ENCODE measurements at regions not wholly inside any gene's neighbourhood (a gene's known extent, or its start where the extent isn't known, plus 50 kb on each side); places are given as distances from the start of the nearest gene placed in this dataset.

DNA sequence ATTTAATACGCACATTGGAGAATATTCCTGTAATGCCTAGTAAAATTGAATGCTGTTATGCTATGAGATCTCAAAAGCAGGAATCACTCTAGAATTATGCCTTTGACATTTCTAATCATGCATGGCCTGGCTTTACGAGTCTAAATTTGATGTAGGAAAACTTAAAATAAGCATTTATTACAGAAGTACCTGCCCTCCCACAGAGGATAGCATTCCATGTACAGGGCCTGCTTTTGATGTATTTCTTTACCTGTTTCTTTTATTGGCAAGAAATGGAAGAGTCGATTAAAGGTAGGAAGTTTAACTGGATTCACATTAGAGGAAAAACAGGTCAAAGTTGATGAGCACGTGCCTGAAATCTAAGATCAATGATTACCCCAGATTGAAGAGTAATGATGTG, 219.5 kb downstream of the PCDH7 start:
- no peak for DNase-seq (ENCODE audit: low spot score)

DNA sequence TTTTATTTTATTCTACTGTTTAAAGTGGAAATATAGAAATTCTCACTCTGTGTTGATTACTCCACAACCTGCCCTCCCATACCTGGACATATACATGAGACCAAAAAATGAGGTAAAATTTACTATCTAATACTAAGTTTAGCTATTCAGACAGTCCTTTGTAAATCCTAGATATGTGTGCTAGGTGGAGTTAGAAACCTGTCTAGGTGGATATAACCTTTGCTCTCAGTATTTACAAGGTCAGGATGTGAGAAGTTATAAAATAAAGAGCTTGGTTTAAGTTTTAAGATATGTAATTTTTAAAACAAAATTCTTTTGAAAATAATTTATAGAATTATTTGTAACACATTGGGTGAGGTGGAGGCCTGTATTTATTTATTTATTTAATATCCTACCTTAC, 221.5 kb downstream of the PCDH7 start:
- no peak for DNase-seq (ENCODE audit: low spot score)

DNA sequence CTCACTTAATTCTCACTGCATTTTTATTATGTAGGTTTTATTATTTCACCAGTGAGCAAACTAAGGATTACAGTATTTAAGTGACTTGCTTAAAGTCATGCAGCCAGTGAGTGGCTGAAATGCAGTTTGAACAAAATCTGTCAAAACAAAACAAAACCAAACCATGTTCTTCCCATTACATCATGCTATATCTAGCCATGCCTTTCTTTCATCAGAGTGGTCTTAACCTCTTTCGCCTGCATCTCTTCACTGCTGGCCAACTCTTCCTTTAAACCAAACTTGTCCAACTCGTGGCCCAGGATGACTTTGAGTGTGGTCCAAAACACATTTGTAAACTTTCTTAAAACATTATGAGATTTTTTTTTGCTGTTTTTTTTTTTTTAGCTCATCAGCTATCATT, 223.2 kb downstream of the PCDH7 start:
- DNase-seq (ENCODE audit: low spot score) = no peak

DNA sequence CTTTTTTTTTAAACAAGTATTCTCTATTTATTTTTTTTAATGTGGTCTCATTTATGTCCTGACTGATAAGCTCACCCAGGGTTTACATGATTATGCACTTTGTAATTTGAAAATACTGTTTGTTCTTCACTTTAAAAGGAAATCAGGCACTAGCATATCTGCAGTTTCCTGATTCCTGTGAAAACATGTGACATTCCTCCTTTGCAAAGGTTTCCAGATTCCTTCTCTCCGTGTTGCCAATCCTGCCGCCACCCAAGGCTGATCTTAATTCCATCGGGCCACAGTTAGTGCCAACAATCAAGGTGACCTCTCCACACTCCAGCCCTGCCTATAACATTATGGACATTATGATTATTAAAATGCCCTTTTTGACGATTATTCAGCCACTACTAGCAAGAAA, 225.4 kb downstream of the PCDH7 start:
- DNase-seq (ENCODE audit: low spot score) = no peak

DNA sequence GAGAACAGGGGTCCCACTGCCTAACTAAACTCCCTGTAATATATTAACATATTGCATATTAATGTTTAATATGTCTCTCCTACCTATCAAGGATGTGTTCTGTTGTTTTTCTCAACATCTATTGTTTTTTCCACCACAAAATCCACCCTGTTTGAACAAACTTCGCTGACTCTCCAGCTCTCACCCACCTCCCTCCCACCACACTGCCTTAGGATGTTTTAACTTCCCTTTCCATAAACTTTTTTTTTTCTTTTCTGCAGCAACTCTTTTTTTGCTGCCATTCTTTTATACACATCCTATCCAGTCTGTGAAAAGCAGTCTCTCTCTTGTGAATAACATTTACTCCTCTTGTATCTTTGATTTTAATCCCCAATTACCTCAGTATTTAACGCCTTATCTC, 226.1 kb downstream of the PCDH7 start:
- no peak for DNase-seq (ENCODE audit: low spot score)

DNA sequence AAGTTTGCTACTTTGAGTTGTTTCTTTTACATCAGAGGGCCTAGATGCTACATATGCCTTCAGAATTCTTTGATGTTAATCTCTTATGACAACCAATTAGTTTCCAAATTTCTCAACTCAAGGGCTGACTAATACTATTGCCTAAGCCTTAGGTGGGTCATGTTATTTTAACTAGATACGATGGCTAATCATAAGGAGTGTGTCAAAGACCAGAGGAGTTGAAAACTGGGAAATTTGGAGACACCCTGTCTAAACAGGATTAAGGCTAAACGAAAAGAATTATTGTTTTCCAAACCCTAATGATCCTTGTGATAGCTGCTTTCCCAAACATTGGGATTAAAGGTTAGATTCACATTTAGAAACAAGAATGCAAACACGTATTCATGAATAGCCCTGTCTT, 228.5 kb downstream of the PCDH7 start:
- no peak for DNase-seq (ENCODE audit: low spot score)

DNA sequence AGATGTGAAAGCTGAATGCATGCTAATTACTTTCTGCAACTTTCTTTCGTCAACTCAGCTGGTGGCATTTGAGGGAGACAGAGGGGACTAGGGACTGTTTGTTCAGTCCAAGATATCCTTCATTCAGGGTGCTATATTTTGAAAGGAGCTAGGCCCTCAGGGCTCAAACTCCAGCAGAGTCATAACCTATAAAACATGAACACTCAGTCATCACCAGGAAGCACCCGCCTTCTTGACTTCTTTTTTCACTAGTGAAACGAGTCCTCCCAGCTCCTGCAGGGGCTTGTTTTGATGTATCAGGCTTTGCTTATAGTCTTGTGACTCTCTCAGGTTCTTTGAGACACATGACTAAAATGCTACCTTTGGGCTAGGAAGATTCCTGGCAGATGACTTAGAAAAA, 230.6 kb downstream of the PCDH7 start:
- DNase-seq (ENCODE audit: low spot score) = no peak

DNA sequence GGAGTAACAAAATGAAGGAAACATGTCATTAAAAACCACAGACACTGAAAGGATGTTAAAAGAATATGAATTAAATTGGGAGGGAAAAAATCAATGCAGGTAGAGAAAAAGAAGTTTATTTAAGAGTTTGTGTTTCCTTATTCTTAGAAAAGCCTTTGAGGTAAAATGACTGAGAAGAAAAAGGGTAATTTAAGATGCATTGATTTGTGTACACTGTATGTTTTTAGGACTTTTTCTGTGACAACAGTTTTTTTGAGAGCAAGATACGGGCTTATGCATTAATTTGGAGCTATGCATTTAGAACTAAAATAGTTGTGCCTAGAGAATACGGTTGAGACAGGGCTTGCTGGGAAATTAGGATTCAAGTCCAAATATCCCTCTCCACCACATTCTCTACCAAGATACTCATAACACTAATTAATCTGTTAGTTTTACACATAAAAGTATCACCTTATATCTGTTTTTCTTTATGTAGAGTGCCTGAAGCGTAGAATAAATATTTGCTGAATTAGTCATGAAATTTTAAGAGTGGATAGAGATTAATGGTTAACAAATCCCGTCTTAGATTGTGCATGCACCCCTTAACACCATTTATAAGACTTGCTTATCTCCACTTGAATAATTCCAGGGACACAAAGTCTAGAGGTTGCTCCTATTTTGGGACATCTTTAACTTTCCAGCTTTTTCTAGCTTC, 232.5 kb downstream of the PCDH7 start:
- DNase-seq (ENCODE audit: low spot score) = no peak

DNA sequence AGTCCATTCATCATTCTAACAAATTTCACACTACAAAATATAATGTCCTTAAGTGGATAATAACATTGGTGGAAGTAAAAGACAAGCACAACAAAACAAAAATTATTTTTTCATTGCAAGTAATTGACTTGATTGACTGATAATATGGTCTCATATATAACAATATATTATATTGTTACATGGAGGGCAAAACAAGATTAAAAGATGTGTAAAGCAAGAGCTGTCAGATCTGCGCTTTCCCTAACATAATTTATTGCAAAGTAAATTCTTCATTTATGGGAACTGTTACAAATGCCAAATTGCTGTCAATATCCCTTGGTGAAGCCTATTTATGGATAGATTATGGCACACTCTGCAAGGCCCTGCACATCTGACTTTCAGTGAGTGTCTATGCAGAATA, 233.6 kb downstream of the PCDH7 start:
- DNase-seq (ENCODE audit: low spot score) = no peak

DNA sequence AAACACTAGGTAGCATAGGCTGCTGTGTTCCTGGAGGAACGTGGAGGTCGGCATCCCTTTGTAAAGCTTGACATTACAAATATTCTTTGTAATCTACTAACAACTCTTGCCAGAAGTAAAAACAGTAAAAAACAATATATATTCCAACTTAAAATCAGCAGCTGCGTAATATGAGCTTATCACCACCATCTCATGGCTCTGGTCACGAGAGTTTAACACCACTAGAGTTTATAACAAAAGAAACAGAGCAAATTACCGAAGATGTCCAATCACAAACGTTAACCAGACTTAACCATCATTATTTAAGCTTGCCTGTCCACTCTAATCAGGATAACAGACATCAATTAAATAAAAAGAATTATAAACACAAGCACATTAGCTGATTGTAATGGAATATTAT, 236.7 kb downstream of the PCDH7 start:
- no peak for DNase-seq (ENCODE audit: low spot score)

DNA sequence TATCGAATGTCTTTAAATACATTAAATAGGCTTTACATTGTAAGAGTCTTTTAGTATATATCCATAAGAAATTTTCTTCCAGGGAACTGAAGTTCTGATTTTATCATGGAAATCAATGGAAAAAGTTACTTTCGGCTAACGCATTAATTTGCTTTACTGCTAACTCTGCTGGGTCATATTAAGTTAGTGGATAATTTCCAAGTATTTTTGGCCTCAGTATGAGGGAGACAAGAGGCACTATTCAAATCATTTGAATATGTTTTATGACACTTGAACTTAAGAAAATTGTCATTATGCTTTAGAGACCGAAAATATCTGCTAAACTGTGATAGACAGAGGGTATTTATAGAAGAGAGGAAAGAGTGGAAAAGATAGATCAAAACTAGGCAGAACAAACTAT, 237.5 kb downstream of the PCDH7 start:
- no peak for DNase-seq (ENCODE audit: low spot score)

DNA sequence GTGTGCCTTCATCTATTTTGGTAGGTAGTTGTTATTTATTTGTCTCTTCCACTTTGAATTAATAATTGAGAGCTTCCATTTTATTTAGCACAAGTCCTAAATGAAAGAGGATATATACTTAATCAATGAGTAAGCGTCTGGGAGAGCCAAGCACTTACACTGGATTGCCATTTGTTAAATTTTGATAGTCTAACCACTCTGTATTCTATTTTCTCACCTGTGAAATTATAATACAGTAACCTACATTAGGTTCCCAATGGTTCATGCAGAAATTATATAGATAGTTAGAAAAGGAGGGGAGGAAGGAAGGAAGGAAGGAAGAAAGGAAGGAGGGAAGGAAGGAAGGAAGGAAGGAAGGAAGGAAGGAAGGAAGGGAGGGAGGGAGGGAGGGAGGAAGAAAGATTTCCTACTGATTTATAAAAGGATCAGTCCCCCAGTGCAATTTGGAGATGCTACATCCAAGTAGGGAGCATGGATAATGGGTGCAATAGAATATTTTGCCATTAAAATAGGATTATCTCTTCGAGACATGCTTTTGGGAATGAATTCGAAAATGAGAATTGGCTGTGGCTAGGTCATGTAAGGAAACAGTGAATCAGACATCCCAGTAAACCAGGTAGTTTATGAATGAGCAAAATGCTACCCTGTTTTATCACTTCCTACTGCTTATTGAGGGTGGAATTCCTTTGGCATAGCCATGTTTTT, 239.8 kb downstream of the PCDH7 start:
- DNase-seq (ENCODE audit: low spot score) = no peak

DNA sequence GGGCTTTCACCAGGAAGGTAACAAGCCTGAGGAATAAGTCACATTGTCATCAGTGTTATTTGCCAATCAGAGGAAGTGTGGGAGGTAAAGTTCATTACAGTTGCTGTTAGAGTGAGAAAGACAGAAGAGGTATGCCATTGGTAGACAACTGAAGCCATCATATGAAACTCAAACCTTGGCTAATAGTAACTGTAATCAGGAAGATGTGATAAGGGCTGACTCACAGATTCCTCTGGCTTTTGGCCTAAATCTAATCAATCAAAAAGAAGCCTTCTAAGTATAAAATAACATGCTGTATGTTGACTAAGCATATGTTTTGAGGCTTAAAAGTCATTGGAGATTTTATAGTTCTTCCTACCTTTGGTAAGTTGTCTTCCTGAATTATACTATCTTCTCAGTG, 242.8 kb downstream of the PCDH7 start:
- no peak for DNase-seq (ENCODE audit: low spot score)

DNA sequence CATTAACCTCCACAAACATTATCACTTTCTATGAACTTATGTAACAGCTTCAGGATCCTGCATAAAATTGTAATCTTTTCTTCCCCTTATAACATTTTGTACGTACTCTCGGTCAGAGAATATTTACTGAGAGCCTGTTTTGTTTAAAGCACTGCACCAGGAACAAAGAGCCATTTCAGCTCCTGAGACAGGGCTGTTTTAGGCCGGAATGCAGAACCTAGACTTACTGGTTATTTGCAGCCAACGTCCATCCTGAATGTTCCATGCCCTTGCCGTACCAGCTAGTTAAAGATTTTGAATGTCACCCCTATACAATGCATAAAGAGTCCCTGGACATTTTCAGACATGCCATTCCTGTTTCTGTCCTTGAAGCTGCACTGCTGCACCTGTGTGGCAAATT, 248.8 kb downstream of the PCDH7 start:
- no peak for DNase-seq (ENCODE audit: low spot score)

DNA sequence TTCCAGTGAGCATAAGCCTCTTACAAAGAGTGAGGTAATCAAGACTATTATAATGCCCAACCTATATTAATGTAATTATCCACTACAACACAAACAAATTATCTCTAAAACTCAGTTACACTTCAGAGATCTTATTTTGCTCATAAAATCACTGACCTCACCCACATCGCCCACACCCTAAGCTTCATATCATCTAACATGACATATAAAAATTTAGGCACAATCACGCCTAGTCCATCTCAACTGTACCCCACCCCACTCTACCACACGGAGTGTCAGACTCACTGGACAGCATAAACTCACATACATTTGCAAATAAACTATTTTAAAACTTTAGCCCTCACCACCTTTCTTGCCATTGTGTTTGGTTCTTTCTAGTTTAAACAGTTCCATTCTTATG, 252.4 kb downstream of the PCDH7 start:
- DNase-seq (ENCODE audit: low spot score) = no peak

DNA sequence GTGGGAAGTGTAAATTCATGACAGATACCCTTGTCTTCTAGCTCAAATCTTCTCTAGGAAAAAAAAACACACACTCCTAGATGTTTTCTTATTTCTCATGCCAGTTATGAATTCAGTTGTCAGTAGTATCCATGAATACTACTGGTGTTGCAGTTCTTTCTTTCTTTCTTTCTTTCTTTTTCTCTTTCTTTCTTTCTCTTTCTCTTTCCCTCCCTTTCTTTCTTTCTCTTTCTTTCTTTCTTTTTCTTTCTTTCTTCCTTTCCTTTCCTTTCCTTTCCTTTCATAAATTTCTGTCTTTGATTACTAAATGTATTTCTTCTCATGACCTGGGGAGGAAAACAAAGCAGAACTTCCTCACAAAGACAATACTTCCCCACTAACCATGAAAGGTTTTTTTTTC, 253.8 kb downstream of the PCDH7 start:
- DNase-seq (ENCODE audit: low spot score) = no peak

DNA sequence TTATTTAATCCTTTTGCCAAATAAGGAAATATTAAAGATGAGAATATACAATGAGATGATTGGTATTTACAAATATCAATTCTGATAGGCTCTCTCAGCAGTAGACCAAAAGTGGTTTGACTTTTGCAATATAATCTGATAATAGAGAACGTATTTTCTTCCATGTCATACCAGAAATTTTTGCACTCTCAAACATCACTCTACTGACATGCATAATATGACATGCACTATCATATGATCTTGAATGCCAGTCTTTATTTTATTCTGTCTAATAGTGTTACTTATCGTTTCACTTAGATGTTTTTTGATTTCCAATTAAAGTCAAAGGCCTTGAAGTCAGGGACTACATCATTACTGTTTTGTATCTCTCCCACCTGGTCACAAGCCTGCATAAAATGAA, 259.2 kb downstream of the PCDH7 start:
- DNase-seq (ENCODE audit: low spot score) = no peak

DNA sequence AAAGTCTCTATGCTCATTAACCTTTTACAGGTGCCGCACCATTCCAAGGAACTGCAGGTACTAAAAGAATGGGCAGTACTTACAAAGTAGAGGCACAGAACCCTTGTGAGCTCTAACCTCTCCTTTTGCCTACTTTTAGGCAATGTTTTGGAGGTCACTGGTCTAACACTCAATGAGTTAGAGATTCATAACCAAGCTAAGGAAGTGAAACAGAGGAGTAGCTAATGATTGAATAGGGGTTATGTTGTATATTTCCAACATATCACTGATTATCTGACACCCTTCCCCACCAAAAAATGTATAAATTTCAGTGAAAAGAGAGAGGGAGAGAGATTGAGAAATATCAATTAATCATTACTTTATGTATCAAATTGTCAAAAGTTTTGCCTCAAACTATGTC, 269.3 kb downstream of the PCDH7 start:
- DNase-seq (ENCODE audit: low spot score) = no peak

DNA sequence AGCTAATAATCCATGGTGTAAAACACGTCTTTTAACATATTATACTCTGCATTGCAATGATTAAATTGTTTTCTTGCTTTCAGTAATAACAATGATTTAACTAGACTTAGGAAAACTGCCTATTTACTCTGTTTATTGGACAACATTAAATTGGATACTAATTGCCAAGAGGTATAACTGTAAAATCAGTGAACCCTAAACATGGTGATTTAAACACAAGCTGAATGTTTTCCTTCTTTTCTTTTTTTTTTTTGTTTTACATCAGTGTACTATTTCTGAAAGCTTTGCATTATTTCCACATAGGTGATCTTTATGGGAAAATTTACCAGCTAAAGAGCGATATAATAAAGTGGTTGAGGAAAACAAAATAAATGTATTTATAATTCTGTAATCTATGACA, 276.7 kb downstream of the PCDH7 start:
- no peak for DNase-seq (ENCODE audit: low spot score)

DNA sequence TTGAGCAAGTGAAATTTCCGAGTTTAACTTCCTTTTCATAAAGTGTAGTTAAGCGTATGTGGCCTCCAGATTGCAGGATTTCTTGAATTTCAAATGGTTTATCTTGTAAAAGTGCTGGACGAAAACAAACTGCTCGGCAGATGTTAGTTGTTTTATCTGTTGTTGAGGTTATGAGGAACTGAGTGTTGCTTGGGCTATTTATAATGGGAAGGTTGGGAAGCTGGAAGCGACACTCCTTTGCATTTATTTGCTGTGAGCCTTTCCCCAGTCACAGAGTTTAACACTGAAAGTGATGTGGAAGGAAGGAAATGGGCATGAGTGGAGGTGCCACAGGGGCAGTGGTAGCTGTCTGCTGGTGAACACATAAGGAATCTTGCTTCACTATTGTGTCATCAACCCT, 284.9 kb downstream of the PCDH7 start:
- no peak for DNase-seq (ENCODE audit: low spot score)

DNA sequence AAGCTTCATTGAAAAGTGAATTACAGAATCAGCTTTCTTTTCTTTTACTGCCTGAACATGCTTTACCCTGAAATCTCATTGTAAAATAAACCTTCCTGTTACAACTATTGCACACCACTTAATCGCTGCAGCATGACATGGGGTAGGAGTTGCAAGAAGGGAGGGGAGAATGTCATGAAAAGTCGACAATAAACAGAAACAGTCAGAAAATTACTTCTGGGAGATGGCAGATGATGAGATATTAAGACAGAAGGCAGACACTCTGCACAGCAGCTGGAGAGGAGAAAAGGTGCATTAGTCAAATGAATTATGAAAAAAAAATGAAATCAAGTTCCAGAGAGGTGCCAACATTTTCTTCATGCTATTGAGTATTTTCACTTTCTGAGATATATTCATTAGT, 287.7 kb downstream of the PCDH7 start:
- DNase-seq (ENCODE audit: low spot score) = no peak

DNA sequence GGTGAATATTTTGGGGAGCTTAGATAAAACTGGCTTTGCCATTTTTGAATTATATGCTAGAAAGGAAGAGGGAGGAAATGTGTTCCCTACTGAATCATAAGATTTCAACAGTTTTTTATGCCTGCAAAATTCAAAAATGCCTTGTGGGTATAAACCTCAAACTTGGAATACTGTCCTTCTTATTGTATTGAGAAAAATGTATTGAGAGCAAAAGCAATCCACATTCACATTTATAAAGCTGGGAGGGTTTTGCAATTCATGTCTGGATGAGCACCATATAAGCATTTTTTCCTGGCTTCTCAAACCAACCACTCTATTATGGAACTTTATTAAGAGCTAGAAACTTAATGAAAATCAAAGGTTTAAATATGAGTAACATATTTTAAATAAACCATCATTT, 289.8 kb downstream of the PCDH7 start:
- DNase-seq (ENCODE audit: low spot score) = no peak

DNA sequence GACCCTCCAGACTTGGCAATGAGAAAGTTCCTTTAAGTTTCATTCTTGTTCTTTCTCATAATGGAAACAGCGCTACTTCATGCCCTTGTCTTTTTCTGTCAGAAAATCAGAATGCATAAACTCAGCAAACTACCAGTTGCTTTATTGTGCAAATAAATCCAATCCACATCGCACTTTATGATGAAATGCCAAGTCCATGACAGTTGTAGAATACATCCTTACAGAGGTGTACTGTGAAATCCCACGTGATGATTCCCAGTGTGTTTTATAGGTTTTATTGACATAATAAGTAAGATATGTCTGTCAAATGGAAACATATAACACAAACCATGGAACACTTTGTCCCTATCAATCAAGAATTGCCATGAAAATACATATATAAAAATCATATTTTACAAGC, 295.0 kb downstream of the PCDH7 start:
- DNase-seq (ENCODE audit: low spot score) = no peak

Measured in iPS-NIHi11 (cell line).